ENCODE measurements at regions not wholly inside any gene's neighbourhood (a gene's known extent, or its start where the extent isn't known, plus 50 kb on each side); places are given as distances from the start of the nearest gene placed in this dataset.

GRCh38 chr4:3818371-3818770 lies 52.2 kb downstream of the ADRA2C start:
- no peaks in the 10 kb centered on the region for H3K4me1 ChIP-seq
- TF ChIP-seq CTCF (IDR thresholded peaks at IDR 0.05), result no peak
- intact Hi-C loops (cut with DNase I; ENCODE audit: low total_unique reads), result no loop called here
- no peak for DNase-seq
- H3K4me3 ChIP-seq, result no peak overlapping the region
- no peak overlapping the region for H3K27ac ChIP-seq
- H3K9me3 ChIP-seq, result no peaks in the 10 kb centered on the region
- H3K36me3 ChIP-seq, result no peaks in the 10 kb centered on the region
- peaks cover 0 to 40% of the 10 kb centered on the region in 2 donors for H3K27me3 ChIP-seq

- no peak for TF ChIP-seq CTCF (IDR thresholded peaks at IDR 0.05)
- intact Hi-C loops (cut with DNase I; ENCODE audit: low total_unique reads), result no loop called here
- Histone ChIP-seq H3K27ac (no peak overlapping the region), H3K9me3 (no peaks in the 10 kb centered on the region), H3K36me3 (no peaks in the 10 kb centered on the region), H3K27me3 (peaks cover 0 to 33% of the 10 kb centered on the region in 2 donors), H3K4me1 (no peaks in the 10 kb centered on the region), H3K4me3 (no peak overlapping the region)
- no peak for DNase-seq
These were observed 53.2 kb downstream of the ADRA2C start for GRCh38 chr4:3819210-3819919.

GRCh38 chr4:3820016-3820805 lies 54.0 kb downstream of the ADRA2C start:
- intact Hi-C loops (cut with DNase I; ENCODE audit: low total_unique reads), result no loop called here
- Histone ChIP-seq H3K4me1 (no peaks in the 10 kb centered on the region), H3K27me3 (peaks cover 0 to 33% of the 10 kb centered on the region in 2 donors), H3K27ac (no peak overlapping the region), H3K9me3 (no peaks in the 10 kb centered on the region), H3K4me3 (no peak overlapping the region), H3K36me3 (no peaks in the 10 kb centered on the region)
- no peak for DNase-seq
- TF ChIP-seq CTCF (IDR thresholded peaks at IDR 0.05), result no peak

- no peak for DNase-seq
- Histone ChIP-seq H3K9me3 (no peaks in the 10 kb centered on the region), H3K4me3 (no peak overlapping the region), H3K27me3 (peaks cover 0 to 33% of the 10 kb centered on the region in 2 donors), H3K27ac (no peak overlapping the region), H3K36me3 (no peaks in the 10 kb centered on the region), H3K4me1 (no peaks in the 10 kb centered on the region)
- intact Hi-C loops (cut with DNase I; ENCODE audit: low total_unique reads), result no loop called here
- no peak for TF ChIP-seq CTCF (IDR thresholded peaks at IDR 0.05)
These were observed 54.8 kb downstream of the ADRA2C start for GRCh38 chr4:3820806-3821579.

GRCh38 chr4:3821580-3822229 lies 55.5 kb downstream of the ADRA2C start:
- Histone ChIP-seq H3K4me3 (no peak overlapping the region), H3K27ac (no peak overlapping the region), H3K9me3 (no peaks in the 10 kb centered on the region), H3K36me3 (no peaks in the 10 kb centered on the region), H3K4me1 (peaks cover 0 to 3% (median 2%) of the 10 kb centered on the region in 4 donors), H3K27me3 (peaks cover 0 to 33% of the 10 kb centered on the region in 2 donors)
- TF ChIP-seq CTCF (IDR thresholded peaks at IDR 0.05), result no peak
- no peak for DNase-seq
- intact Hi-C loops (cut with DNase I; ENCODE audit: low total_unique reads), result no loop called here

All from tibial artery (tissue), 4 donors.